Inferior parietal cortex (tissue), 1 donor: ENCODE measurements at regions not wholly inside any gene's neighbourhood (a gene's known extent, or its start where the extent isn't known, plus 50 kb on each side); places are given as distances from the start of the nearest gene placed in this dataset.

Experiments
- DNase-seq: peaks from one replicate; pipeline ENCODE4 v3.0.0-alpha.2; 2016; ENCODE audit errors: extremely low spot score

- DNase-seq = no peak
Observed at GRCh38 chr6:165721356-165721755, 58.3 kb upstream of the PDE10A start.

DNA sequence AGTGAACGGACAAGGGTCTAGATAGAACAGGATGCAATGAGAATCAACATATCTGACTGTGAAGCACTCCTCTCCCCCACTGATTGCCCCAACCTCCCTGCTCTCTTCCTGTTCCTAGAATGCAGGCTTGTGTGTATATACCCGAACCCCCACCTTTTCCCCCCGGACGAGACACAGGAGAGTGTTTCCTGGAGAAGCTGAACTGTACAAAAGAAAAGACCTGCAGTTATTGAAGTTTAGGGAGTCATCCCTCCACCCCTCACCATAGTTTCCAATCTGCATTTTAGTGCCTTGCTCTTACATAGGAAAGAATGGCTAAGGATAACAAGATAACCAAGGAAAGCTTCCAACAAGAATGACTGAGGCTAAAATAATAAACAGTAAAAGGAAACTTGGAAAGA is 55.5 kb upstream of the PDE10A start:
- DNase-seq = no peak

- no peak for DNase-seq
Observed at GRCh38 chr6:165717732-165718465, 54.9 kb upstream of the PDE10A start.

DNA sequence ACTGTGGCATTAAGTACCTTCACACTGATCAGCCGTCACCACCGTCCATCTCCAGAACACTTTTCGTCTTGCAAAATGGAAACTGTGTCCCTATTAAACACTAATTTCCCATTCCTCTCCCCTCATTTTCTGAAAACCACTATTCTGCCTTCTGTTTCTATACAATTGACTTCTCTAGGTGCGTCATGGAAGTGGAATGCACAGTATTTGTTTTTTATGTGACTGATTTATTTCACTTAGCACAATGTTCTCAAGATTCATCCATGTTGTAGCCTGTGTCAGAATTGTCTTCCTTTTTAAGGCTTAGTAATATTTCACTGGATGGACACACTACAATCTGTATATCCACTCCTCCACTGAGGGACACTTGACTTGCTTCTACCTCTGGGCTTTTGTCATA is 53.8 kb upstream of the PDE10A start:
- no peak for DNase-seq

DNA sequence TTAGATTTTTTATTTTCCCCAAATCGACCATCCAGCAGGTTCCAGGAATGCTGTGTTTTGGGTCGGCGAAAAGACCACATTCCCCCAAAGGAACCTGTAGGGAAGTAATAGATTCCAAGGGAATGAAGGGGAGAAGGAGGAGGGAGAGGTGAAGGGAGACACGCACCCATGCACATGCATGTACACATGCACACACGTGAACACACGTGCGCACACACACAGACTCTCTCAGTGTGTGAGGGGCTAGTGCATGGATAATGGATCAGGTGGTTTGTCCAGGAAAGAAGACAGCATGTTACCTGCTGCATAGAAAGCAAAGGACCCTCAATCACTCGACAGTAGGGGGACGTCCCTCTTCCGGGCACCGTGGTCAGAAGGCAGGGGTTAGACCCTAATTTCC is 52.4 kb upstream of the PDE10A start:
- no peak for DNase-seq

DNA sequence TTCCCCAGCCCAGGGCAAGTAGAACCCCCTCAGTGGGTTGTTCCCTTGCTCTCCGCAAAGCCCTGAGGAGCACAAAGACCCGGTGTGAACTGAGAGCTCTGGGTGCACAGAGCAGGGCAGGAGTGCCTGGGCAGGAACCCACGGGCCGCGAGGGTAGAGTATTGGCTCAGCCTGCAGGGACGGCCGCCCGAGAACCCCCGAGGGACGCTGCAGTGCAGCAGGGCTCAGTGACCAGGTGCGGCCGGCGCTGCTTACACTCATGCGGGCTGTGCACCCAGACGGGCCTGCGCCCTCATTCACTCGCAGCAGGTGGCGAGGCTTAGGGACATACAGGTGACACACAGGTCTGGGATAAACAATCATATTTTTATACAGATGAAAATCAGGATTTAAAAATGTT is 51.9 kb upstream of the PDE10A start:
- no peak for DNase-seq

GRCh38 chr6:165713845-165714466 is 50.9 kb upstream of the PDE10A start:
- no peak for DNase-seq
